SK-N-SH treated with all-trans-retinoic acid at 6 μM for 48 hours (cell line): ENCODE measurements at regions not wholly inside any gene's neighbourhood (a gene's known extent, or its start where the extent isn't known, plus 50 kb on each side); places are given as distances from the start of the nearest gene placed in this dataset.
"Not testable (repeated sequence)": the region's sequence is repeated elsewhere in the genome, so short reads cannot be mapped to it uniquely, and the experiment has no call there.

ENCODE experiments used
- ATAC-seq: fragments of 200-7000 bp; cut with Tn5 transposase; 3 replicates; pipeline ENCODE4 v1.9.1; 2020; ENCODE audit warnings: mild to moderate bottlenecking, moderate library complexity
- ARNTL ChIP-seq: fragments of 450-650 bp; formaldehyde crosslinking; IDR thresholded peaks from 2 replicates; pipeline ENCODE4 v1.5.0; 2020; ENCODE audit warnings: low read depth, mild to moderate bottlenecking, moderate library complexity, borderline replicate concordance
- BACH2 ChIP-seq: fragments of 250-450 bp; sonication (Bioruptor Pico); IDR thresholded peaks from 2 replicates; pipeline ENCODE4 v1.9.0; 2021; ENCODE audit warnings: mild to moderate bottlenecking, borderline replicate concordance
- CREB5 ChIP-seq: fragments of 250-450 bp; sonication (Bioruptor Pico); IDR thresholded peaks from 2 replicates; pipeline ENCODE4 v1.5.1; 2020; ENCODE audit warnings: low read depth, mild to moderate bottlenecking, moderate library complexity
- CSDC2 ChIP-seq: fragments of 250-450 bp; sonication (Bioruptor Pico); IDR thresholded peaks from 2 replicates; pipeline ENCODE4 v1.5.0; 2020; ENCODE audit warnings: mild to moderate bottlenecking, moderate library complexity
- ESRRG ChIP-seq: fragments of 250-450 bp; sonication (Bioruptor Pico); IDR thresholded peaks from 2 replicates; pipeline ENCODE4 v1.6.1; 2021; ENCODE audit warnings: mild to moderate bottlenecking
- GLIS3 ChIP-seq: fragments of 250-450 bp; sonication (Bioruptor Pico); IDR thresholded peaks from 2 replicates; pipeline ENCODE4 v1.5.0; 2020; ENCODE audit warnings: mild to moderate bottlenecking, moderate library complexity
- ISL1 ChIP-seq: fragments of 250-450 bp; sonication (Bioruptor Pico); IDR thresholded peaks from 2 replicates; pipeline ENCODE4 v2.1.2; 2022; ENCODE audit warnings: mild to moderate bottlenecking, moderate library complexity
- OSR1 ChIP-seq: fragments of 250-450 bp; sonication (Bioruptor Pico); IDR thresholded peaks from 2 replicates; pipeline ENCODE4 v1.8.0; 2022; ENCODE audit warnings: moderate library complexity, mild to moderate bottlenecking, inconsistent platforms
- POU6F1 ChIP-seq: fragments of 250-450 bp; sonication (Bioruptor Pico); IDR thresholded peaks from 2 replicates; pipeline ENCODE4 v1.8.0; 2021; ENCODE audit warnings: low read depth, mild to moderate bottlenecking, moderate library complexity, borderline replicate concordance
- PPARA ChIP-seq: fragments of 250-450 bp; sonication (Bioruptor Pico); IDR thresholded peaks from 2 replicates; pipeline ENCODE4 v1.5.0; 2020; ENCODE audit warnings: mild to moderate bottlenecking, borderline replicate concordance
- RARB ChIP-seq: fragments of 250-450 bp; sonication (Bioruptor Pico); IDR thresholded peaks from 2 replicates; pipeline ENCODE4 v1.8.0; 2021; ENCODE audit warnings: mild to moderate bottlenecking, moderate library complexity
- SNAI2 ChIP-seq: fragments of 250-450 bp; sonication (Bioruptor Pico); IDR thresholded peaks from 2 replicates; pipeline ENCODE4 v1.5.0; 2020; ENCODE audit warnings: mild to moderate bottlenecking, moderate library complexity
- TCF4 ChIP-seq: fragments of 250-450 bp; sonication (Bioruptor Pico); IDR thresholded peaks from 2 replicates; pipeline ENCODE4 v1.8.0; 2021; ENCODE audit warnings: mild to moderate bottlenecking, moderate library complexity, borderline replicate concordance
- TOX ChIP-seq: fragments of 250-450 bp; sonication (Bioruptor Pico); IDR thresholded peaks from 2 replicates; pipeline ENCODE4 v1.8.0; 2021; ENCODE audit warnings: mild to moderate bottlenecking, moderate library complexity, borderline replicate concordance
- TSHZ2 ChIP-seq: fragments of 250-450 bp; sonication (Bioruptor Pico); IDR thresholded peaks from 2 replicates; pipeline ENCODE4 v1.5.0; 2020; ENCODE audit warnings: mild to moderate bottlenecking, moderate library complexity
- ZC3H10 ChIP-seq: fragments of 250-450 bp; sonication (Bioruptor Pico); IDR thresholded peaks from 2 replicates; pipeline ENCODE4 v1.5.1; 2021; ENCODE audit warnings: mild to moderate bottlenecking, moderate library complexity
- ZFP3 ChIP-seq: fragments of 250-450 bp; sonication (Bioruptor Pico); IDR thresholded peaks from 2 replicates; pipeline ENCODE4 v1.5.0; 2020; ENCODE audit warnings: mild to moderate bottlenecking, moderate library complexity
- ZFP30 ChIP-seq: fragments of 450-650 bp; formaldehyde crosslinking; IDR thresholded peaks from 2 replicates; pipeline ENCODE4 v1.5.0; 2022; ENCODE audit warnings: mild to moderate bottlenecking, moderate library complexity
- ZNF565 ChIP-seq: fragments of 450-650 bp; formaldehyde crosslinking; conservative IDR thresholded peaks from 2 replicates; pipeline ENCODE4 v1.5.0; 2020; ENCODE audit warnings: low read depth, mild to moderate bottlenecking, moderate library complexity
- ZNF70 ChIP-seq: fragments of 450-650 bp; formaldehyde crosslinking; IDR thresholded peaks from 2 replicates; pipeline ENCODE4 v1.5.0; 2020; ENCODE audit warnings: mild to moderate bottlenecking, moderate library complexity
- ZNF8 ChIP-seq: fragments of 450-650 bp; formaldehyde crosslinking; IDR thresholded peaks from 2 replicates; pipeline ENCODE4 v1.5.0; 2020; ENCODE audit warnings: mild to moderate bottlenecking, moderate library complexity

GRCh38 chr6:834190-834589, 141.3 kb upstream of the EXOC2 start (continued):
- no peak for TF ChIP-seq POU6F1 (CRISPR knock-in tag)
- TF ChIP-seq ISL1 (CRISPR knock-in tag): no peak
- TF ChIP-seq BACH2 (CRISPR knock-in tag): no peak
- no peak for TF ChIP-seq GLIS3 (CRISPR knock-in tag)
- TF ChIP-seq SNAI2 (CRISPR knock-in tag): no peak
- no peak for TF ChIP-seq OSR1 (CRISPR knock-in tag)
- TF ChIP-seq RARB (CRISPR knock-in tag): no peak
- no peak for TF ChIP-seq TSHZ2

DNA sequence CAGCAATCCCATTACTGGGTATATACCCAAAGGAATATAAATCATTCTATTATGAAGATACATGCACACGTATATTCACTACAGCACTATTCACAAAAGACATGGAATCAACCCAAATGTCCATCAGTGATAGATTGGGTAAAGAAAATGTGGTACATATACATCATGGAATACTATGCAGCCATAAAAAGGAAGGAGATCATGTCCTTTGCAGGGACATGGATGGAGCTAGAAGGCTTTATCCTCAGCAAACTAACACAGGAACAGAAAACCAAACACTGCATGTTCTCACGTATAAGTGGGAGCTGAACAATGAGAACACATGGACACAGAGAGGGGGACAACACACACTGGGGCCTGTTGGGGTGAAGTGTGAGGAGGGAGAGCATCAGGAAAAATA, 139.9 kb upstream of the EXOC2 start:
- ATAC-seq: not testable (repeated sequence)

DNA sequence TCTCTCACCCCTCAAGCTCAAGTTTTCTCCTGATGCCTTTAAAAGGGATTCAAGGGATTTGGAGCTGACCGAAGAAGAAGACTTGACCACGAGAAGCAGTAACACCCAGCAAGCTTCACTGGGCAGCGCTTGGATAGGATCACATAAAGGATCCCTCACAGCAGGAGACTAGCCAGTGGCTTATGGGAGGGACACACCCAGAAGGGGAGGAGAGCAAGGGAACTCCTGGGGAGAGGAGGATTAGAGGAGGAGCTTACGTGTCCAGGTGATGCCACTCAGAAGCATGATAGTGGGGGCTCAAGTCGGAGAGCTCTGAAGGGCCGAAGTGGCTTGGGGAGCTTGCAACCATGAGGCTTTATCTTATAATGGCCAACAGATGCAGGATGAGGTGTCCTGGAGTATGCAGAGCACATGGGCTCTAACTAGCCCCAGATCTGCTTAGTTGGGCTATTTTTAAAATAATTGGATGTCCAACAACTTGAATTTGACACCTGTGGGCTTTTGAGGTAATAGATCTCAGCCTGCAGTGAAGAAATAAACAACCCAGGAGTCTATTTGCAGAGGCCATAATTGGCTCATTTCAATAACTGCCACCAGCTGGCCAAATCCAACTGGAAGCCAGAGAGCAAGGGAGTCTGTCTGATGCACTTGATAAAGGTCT, 137.9 kb upstream of the EXOC2 start:
- no peak for TF ChIP-seq ESRRG
- no peak for TF ChIP-seq TCF4 (CRISPR knock-in tag)
- no peak for TF ChIP-seq ZC3H10 (CRISPR knock-in tag)
- TF ChIP-seq TOX: no peak
- TF ChIP-seq ZFP30 (CRISPR knock-in tag): no peak
- no peak for TF ChIP-seq ISL1 (CRISPR knock-in tag)
- no peak for TF ChIP-seq ZNF565 (CRISPR knock-in tag)
- TF ChIP-seq RARB (CRISPR knock-in tag): no peak
- TF ChIP-seq ZFP3 (CRISPR knock-in tag): no peak
- TF ChIP-seq SNAI2 (CRISPR knock-in tag): no peak
- no peak for TF ChIP-seq GLIS3 (CRISPR knock-in tag)
- ATAC-seq: no peak

GRCh38 chr6:829656-830055, 136.7 kb upstream of the EXOC2 start:
- no peak for TF ChIP-seq CREB5 (CRISPR knock-in tag)
- no peak for TF ChIP-seq ZNF70
- no peak for TF ChIP-seq BACH2 (CRISPR knock-in tag)
- no peak for TF ChIP-seq CSDC2 (CRISPR knock-in tag)
- TF ChIP-seq OSR1 (CRISPR knock-in tag): no peak
- TF ChIP-seq TCF4 (CRISPR knock-in tag): no peak
- no peak for TF ChIP-seq ARNTL
- no peak for TF ChIP-seq PPARA (CRISPR knock-in tag)
- TF ChIP-seq ZNF8 (CRISPR knock-in tag): no peak
- no peak for TF ChIP-seq ESRRG
- no peak for TF ChIP-seq TSHZ2
- TF ChIP-seq ISL1 (CRISPR knock-in tag): no peak
- no peak for TF ChIP-seq RARB (CRISPR knock-in tag)
- no peak for TF ChIP-seq ZC3H10 (CRISPR knock-in tag)
- no peak for ATAC-seq
